PFSK-1 (cell line): ENCODE measurements at regions not wholly inside any gene's neighbourhood (a gene's known extent, or its start where the extent isn't known, plus 50 kb on each side); places are given as distances from the start of the nearest gene placed in this dataset.

Experiments
- POLR2AphosphoS5 ChIP-seq: IDR thresholded peaks from 2 replicates; pipeline ENCODE4 v1.6.1; 2012; ENCODE audit warnings: low read depth, mild to moderate bottlenecking, control low read depth, low read length, moderate library complexity
- REST ChIP-seq, 2 experiments: IDR thresholded peaks; 2 replicates each; pipeline versions ENCODE4 v1.6.1 to v1.8.0; 2011 to 2012; ENCODE audit warnings: low read depth in 2 of 2, low read length in 2 of 2, control low read depth in 1 of 2, inconsistent platforms in 1 of 2, mild to moderate bottlenecking in 1 of 2, moderate library complexity in 1 of 2; ENCODE audit not compliant: insufficient read depth in 1 of 2
- SIN3A ChIP-seq: IDR thresholded peaks from 2 replicates; pipeline ENCODE4 v1.6.1; 2012; ENCODE audit warnings: mild to moderate bottlenecking, low read length, moderate library complexity, borderline replicate concordance; ENCODE audit not compliant: insufficient read depth
- TAF1 ChIP-seq: IDR thresholded peaks from 2 replicates; pipeline ENCODE4 v1.6.1; 2012; ENCODE audit warnings: low read length, control low read depth, borderline replicate concordance; ENCODE audit not compliant: insufficient read depth

GRCh38 chr1:229033480-229033879 lies 237.4 kb upstream of the RAB4A start:
- TF ChIP-seq SIN3A (no peak), REST (IDR thresholded peaks at IDR 0.05; ENCODE audit: insufficient read depth in 1 of 2, low read depth in 2 of 2, low read length in 2 of 2) (no peak), TAF1 (no peak), POLR2AphosphoS5 (no peak)
